Naive thymus-derived CD4-positive, alpha-beta T cell (primary cell): ENCODE measurements at regions not wholly inside any gene's neighbourhood (a gene's known extent, or its start where the extent isn't known, plus 50 kb on each side); places are given as distances from the start of the nearest gene placed in this dataset.

Source experiments
- ATAC-seq: fragments of 150-1000 bp; cut with Tn5 transposase; 2 replicates; pipeline ENCODE4 v1.10.0; 2021; ENCODE audit warnings: mild to moderate bottlenecking, moderate library complexity
- CTCF ChIA-PET: fragments of 350-600 bp; sonication (Branson Sonifier 250); formaldehyde crosslinking; loops from one replicate; lab custom pipeline; 2021; ENCODE audit warnings: antibody characterized with exemption; lab: Charles Lee
- POLR2A ChIA-PET: fragments of 350-600 bp; sonication (Branson Sonifier 250); formaldehyde crosslinking; loops from one replicate; lab custom pipeline; 2021; ENCODE audit warnings: antibody characterized with exemption, inconsistent platforms; lab: Charles Lee
- DNase-seq, 9 donors: peaks; one replicate each; pipeline versions ENCODE4 v3.0.0 to v3.0.0-alpha.2; 2020 to 2022; ENCODE audit warnings: mixed read lengths in 1 of 9
- H3K27ac ChIP-seq: one replicate; pipeline ENCODE4 v1.7.0; 2013; ENCODE audit warnings: mild to moderate bottlenecking, low read depth, low read length, moderate library complexity
- H3K27me3 ChIP-seq, 2 donors: one replicate each; pipeline ENCODE4 v1.7.0; 2013; ENCODE audit warnings: low read length in 2 of 2, mild to moderate bottlenecking in 2 of 2, moderate library complexity in 2 of 2; ENCODE audit not compliant: control insufficient read depth in 2 of 2, insufficient read depth in 2 of 2
- H3K36me3 ChIP-seq, 3 experiments: 1 replicate in 2 of 3; 2 replicates in 1 of 3; pipeline ENCODE4 v1.7.0; 2013; ENCODE audit warnings: low read length in 3 of 3, mild to moderate bottlenecking in 3 of 3, moderate library complexity in 1 of 3; ENCODE audit not compliant: insufficient read depth in 3 of 3, control insufficient read depth in 2 of 3
- H3K4me1 ChIP-seq, 2 donors: one replicate each; pipeline ENCODE4 v1.7.0; 2013; ENCODE audit warnings: low read length in 2 of 2, mild to moderate bottlenecking in 2 of 2, moderate library complexity in 1 of 2; ENCODE audit not compliant: control insufficient read depth in 2 of 2, insufficient read depth in 2 of 2
- H3K4me3 ChIP-seq: 2 replicates; pipeline ENCODE4 v1.7.0; 2013; ENCODE audit warnings: mild to moderate bottlenecking, low read length
- H3K9me3 ChIP-seq, 3 experiments: 1 replicate in 2 of 3; 2 replicates in 1 of 3; pipeline ENCODE4 v1.7.0; 2013; ENCODE audit warnings: low read length in 3 of 3; ENCODE audit not compliant: control insufficient read depth in 2 of 3
- H3K27ac Mint-ChIP-seq, 9 donors: one replicate each; pipeline ENCODE4 v1.8.0; 2020 to 2022; ENCODE audit warnings: mixed read lengths in 9 of 9, mild to moderate bottlenecking in 8 of 9, moderate library complexity in 5 of 9, inconsistent platforms in 2 of 9
- H3K27me3 Mint-ChIP-seq, 5 donors: one replicate each; pipeline ENCODE4 v1.8.0; 2021 to 2022; ENCODE audit warnings: mixed read lengths in 5 of 5, mild to moderate bottlenecking in 1 of 5
- H3K36me3 Mint-ChIP-seq, 5 donors: one replicate each; pipeline ENCODE4 v1.8.0; 2020 to 2022; ENCODE audit warnings: mixed read lengths in 5 of 5, mild to moderate bottlenecking in 3 of 5, inconsistent platforms in 1 of 5
- H3K4me1 Mint-ChIP-seq, 7 donors: one replicate each; pipeline ENCODE4 v1.8.0; 2020 to 2022; ENCODE audit warnings: mixed read lengths in 7 of 7, mild to moderate bottlenecking in 3 of 7, inconsistent platforms in 1 of 7
- H3K4me3 Mint-ChIP-seq, 10 donors: one replicate each; pipeline ENCODE4 v1.8.0; 2020 to 2022; ENCODE audit warnings: mild to moderate bottlenecking in 10 of 10, mixed read lengths in 10 of 10, moderate library complexity in 6 of 10, inconsistent platforms in 2 of 10
- H3K9me3 Mint-ChIP-seq, 11 donors: one replicate each; pipeline ENCODE4 v1.8.0; 2020 to 2022; ENCODE audit warnings: mixed read lengths in 11 of 11, mild to moderate bottlenecking in 4 of 11, inconsistent platforms in 1 of 11, moderate library complexity in 1 of 11
- intact Hi-C, 2 donors: fragments of 100-400 bp; cut with micrococcal nuclease; formaldehyde crosslinking; loops; one replicate each; pipeline ENCODE4 v1.15.1; 2023

- Mint-ChIP-seq H3K9me3 (peaks cover 0 to 6% (median 0%) of the 10 kb centered on the region in 11 donors), H3K36me3 (no peaks in the 10 kb centered on the region), H3K4me3 (no peak overlapping the region), H3K27me3 (no peaks in the 10 kb centered on the region), H3K27ac (no peak overlapping the region), H3K4me1 (no peaks in the 10 kb centered on the region)
- no peak for DNase-seq
- Histone ChIP-seq H3K27ac (no peak overlapping the region), H3K36me3 (no peaks in the 10 kb centered on the region), H3K9me3 (no peaks in the 10 kb centered on the region), H3K4me3 (no peak overlapping the region), H3K4me1 (no peaks in the 10 kb centered on the region), H3K27me3 (no peaks in the 10 kb centered on the region)
- intact Hi-C loops: no loop called here
- ChIA-PET CTCF (no interaction called here), POLR2A (no interaction called here)
- ATAC-seq: no peak
These were observed 940.0 kb upstream of the GRIA3 start for GRCh38 chrX:122244080-122244479.

GRCh38 chrX:122245175-122245574 lies 938.9 kb upstream of the GRIA3 start:
- H3K4me3 ChIP-seq: no peak overlapping the region
- ChIA-PET POLR2A (no interaction called here), CTCF (no interaction called here)
- Mint-ChIP-seq H3K9me3 (peaks cover 0 to 6% (median 0%) of the 10 kb centered on the region in 11 donors), H3K27me3 (no peaks in the 10 kb centered on the region), H3K27ac (no peak overlapping the region), H3K4me1 (no peaks in the 10 kb centered on the region), H3K4me3 (no peak overlapping the region), H3K36me3 (no peaks in the 10 kb centered on the region)
- no peak overlapping the region for H3K27ac ChIP-seq
- no peaks in the 10 kb centered on the region for H3K36me3 ChIP-seq
- DNase-seq (no peak), ATAC-seq (no peak)
- no peaks in the 10 kb centered on the region for H3K4me1 ChIP-seq
- no peaks in the 10 kb centered on the region for H3K27me3 ChIP-seq
- intact Hi-C loops: no loop called here
- H3K9me3 ChIP-seq: no peaks in the 10 kb centered on the region

- no peak overlapping the region for H3K27ac Mint-ChIP-seq
- CTCF ChIA-PET: no interaction called here
- H3K27ac ChIP-seq: no peak overlapping the region
- POLR2A ChIA-PET: no interaction called here
- peaks cover 0 to 6% (median 0%) of the 10 kb centered on the region in 11 donors for H3K9me3 Mint-ChIP-seq
- H3K4me1 ChIP-seq: no peaks in the 10 kb centered on the region
- H3K27me3 ChIP-seq: no peaks in the 10 kb centered on the region
- H3K36me3 ChIP-seq: no peaks in the 10 kb centered on the region
- no peaks in the 10 kb centered on the region for H3K27me3 Mint-ChIP-seq
- H3K4me3 Mint-ChIP-seq: no peak overlapping the region
- intact Hi-C loops: no loop called here
- H3K9me3 ChIP-seq: no peaks in the 10 kb centered on the region
- no peak overlapping the region for H3K4me3 ChIP-seq
- ATAC-seq (no peak), DNase-seq (no peak)
- H3K36me3 Mint-ChIP-seq: no peaks in the 10 kb centered on the region
- no peaks in the 10 kb centered on the region for H3K4me1 Mint-ChIP-seq
These were observed 938.1 kb upstream of the GRIA3 start for GRCh38 chrX:122245943-122246342.

GRCh38 chrX:122246937-122247336 lies 937.1 kb upstream of the GRIA3 start:
- no peak overlapping the region for H3K4me3 ChIP-seq
- intact Hi-C loops: no loop called here
- no peak overlapping the region for H3K4me3 Mint-ChIP-seq
- H3K27me3 ChIP-seq: no peaks in the 10 kb centered on the region
- no peaks in the 10 kb centered on the region for H3K9me3 ChIP-seq
- H3K4me1 ChIP-seq: no peaks in the 10 kb centered on the region
- H3K27ac ChIP-seq: no peak overlapping the region
- ATAC-seq (no peak), DNase-seq (no peak)
- H3K27ac Mint-ChIP-seq: no peak overlapping the region
- no peaks in the 10 kb centered on the region for H3K36me3 ChIP-seq
- H3K27me3 Mint-ChIP-seq: no peaks in the 10 kb centered on the region
- H3K9me3 Mint-ChIP-seq: peaks cover 0 to 6% (median 0%) of the 10 kb centered on the region in 11 donors
- H3K36me3 Mint-ChIP-seq: no peaks in the 10 kb centered on the region
- CTCF ChIA-PET: no interaction called here
- POLR2A ChIA-PET: no interaction called here
- no peaks in the 10 kb centered on the region for H3K4me1 Mint-ChIP-seq

GRCh38 chrX:122248681-122249080 lies 935.4 kb upstream of the GRIA3 start:
- Mint-ChIP-seq H3K36me3 (no peaks in the 10 kb centered on the region), H3K27ac (no peak overlapping the region), H3K9me3 (peaks cover 0 to 6% (median 0%) of the 10 kb centered on the region in 11 donors), H3K4me3 (no peak overlapping the region), H3K27me3 (no peaks in the 10 kb centered on the region), H3K4me1 (no peaks in the 10 kb centered on the region)
- H3K9me3 ChIP-seq: no peaks in the 10 kb centered on the region
- no peaks in the 10 kb centered on the region for H3K36me3 ChIP-seq
- ChIA-PET CTCF (no interaction called here), POLR2A (no interaction called here)
- no peak overlapping the region for H3K27ac ChIP-seq
- DNase-seq: no peak
- no peaks in the 10 kb centered on the region for H3K27me3 ChIP-seq
- no peak for ATAC-seq
- H3K4me3 ChIP-seq: no peak overlapping the region
- no peaks in the 10 kb centered on the region for H3K4me1 ChIP-seq
- intact Hi-C loops: no loop called here

- Mint-ChIP-seq H3K4me3 (no peak overlapping the region), H3K27ac (no peak overlapping the region), H3K27me3 (no peaks in the 10 kb centered on the region), H3K9me3 (peaks cover 0 to 7% (median 0%) of the 10 kb centered on the region in 11 donors), H3K36me3 (no peaks in the 10 kb centered on the region), H3K4me1 (no peaks in the 10 kb centered on the region)
- no peaks in the 10 kb centered on the region for H3K4me1 ChIP-seq
- POLR2A ChIA-PET: no interaction called here
- CTCF ChIA-PET: no interaction called here
- intact Hi-C loops: no loop called here
- H3K27ac ChIP-seq: no peak overlapping the region
- no peaks in the 10 kb centered on the region for H3K36me3 ChIP-seq
- no peak for ATAC-seq
- no peak overlapping the region for H3K4me3 ChIP-seq
- no peaks in the 10 kb centered on the region for H3K27me3 ChIP-seq
- H3K9me3 ChIP-seq: no peaks in the 10 kb centered on the region
- no peak for DNase-seq
These were observed 931.6 kb upstream of the GRIA3 start for GRCh38 chrX:122252454-122252853.

- Mint-ChIP-seq H3K9me3 (peaks cover 0 to 12% (median 4%) of the 10 kb centered on the region in 11 donors), H3K27ac (no peak overlapping the region), H3K4me3 (no peak overlapping the region), H3K4me1 (no peaks in the 10 kb centered on the region), H3K27me3 (no peaks in the 10 kb centered on the region), H3K36me3 (no peaks in the 10 kb centered on the region)
- H3K36me3 ChIP-seq: no peaks in the 10 kb centered on the region
- no peak overlapping the region for H3K27ac ChIP-seq
- no peaks in the 10 kb centered on the region for H3K27me3 ChIP-seq
- H3K4me1 ChIP-seq: no peaks in the 10 kb centered on the region
- POLR2A ChIA-PET: no interaction called here
- ATAC-seq: no peak
- CTCF ChIA-PET: no interaction called here
- intact Hi-C loops: no loop called here
- no peaks in the 10 kb centered on the region for H3K9me3 ChIP-seq
- no peak for DNase-seq
- no peak overlapping the region for H3K4me3 ChIP-seq
These were observed 915.7 kb upstream of the GRIA3 start for GRCh38 chrX:122268353-122268752.
